HG03064 (cell line): ENCODE measurements at regions not wholly inside any gene's neighbourhood (a gene's known extent, or its start where the extent isn't known, plus 50 kb on each side); places are given as distances from the start of the nearest gene placed in this dataset.

Experiments used
- ATAC-seq: cut with Tn5 transposase; IDR thresholded peaks from one replicate; pipeline ENCODE4 v1.9.1; 2021; ENCODE audit warnings: low read depth; ENCODE audit not compliant: unreplicated experiment

DNA sequence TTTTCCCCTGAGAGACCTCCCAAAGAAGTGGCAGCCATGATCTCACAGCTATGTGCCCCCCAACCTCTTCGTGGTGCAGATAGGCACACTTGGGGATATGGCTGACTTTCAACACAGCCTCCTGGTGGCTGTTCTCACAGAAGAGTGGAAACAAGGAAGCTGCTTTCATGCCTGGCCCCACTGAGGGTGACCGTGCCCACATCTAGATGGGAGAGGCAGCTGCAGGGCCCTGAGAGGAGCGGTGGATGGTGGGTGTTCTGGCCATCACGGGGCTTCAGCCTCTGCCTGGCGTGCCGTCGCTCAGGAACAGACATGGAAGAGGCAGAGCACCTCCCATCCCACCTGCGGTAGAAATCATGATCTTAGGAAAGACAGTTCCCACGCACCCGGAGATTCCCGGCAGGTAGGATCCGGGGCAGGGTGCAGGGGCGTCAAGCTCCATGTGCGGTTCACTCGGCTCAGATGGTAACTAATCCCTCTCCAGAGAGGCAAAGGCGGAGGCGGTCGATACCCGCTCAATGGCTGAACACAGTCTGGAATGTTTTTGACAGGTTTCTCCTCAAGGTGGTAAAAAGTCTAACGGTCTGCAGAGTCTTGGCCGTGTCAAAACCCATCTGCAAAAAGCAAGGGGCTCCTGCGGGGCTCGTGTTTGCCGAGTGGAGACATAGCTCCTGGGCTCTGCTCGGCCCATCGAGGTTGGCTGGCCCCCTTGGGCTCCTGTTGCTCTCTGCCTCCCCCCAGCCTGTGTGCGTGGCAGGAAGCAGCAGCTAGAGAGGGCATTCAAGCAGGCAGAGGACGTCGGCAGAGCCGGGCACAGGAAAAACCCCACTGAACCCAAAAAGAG lies 225.2 kb upstream of the RTL1 start:
- no peak for ATAC-seq

- no peak for ATAC-seq
Measured at GRCh38 chr14:101129521-101130167, 226.1 kb upstream of the RTL1 start.

DNA sequence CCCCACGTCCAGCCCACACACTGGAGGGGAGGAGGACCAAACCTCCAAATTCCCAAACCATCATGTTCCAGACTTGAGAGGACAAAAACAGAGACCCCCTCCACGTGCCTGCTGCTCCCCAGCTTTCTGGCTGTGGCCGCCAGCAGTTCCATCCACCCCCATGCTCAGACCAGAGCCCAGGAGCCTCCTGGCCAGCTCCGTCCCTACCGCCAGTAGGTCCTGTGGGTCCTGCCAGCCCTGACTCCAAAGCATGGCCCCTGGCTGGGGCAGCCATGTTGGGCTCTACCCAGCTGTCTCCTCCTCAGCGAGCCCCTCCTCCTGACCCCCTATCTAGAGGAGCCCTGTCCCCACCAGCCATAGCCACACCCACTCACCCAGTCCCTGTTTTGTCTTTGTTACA lies 227.3 kb upstream of the RTL1 start:
- no peak for ATAC-seq

DNA sequence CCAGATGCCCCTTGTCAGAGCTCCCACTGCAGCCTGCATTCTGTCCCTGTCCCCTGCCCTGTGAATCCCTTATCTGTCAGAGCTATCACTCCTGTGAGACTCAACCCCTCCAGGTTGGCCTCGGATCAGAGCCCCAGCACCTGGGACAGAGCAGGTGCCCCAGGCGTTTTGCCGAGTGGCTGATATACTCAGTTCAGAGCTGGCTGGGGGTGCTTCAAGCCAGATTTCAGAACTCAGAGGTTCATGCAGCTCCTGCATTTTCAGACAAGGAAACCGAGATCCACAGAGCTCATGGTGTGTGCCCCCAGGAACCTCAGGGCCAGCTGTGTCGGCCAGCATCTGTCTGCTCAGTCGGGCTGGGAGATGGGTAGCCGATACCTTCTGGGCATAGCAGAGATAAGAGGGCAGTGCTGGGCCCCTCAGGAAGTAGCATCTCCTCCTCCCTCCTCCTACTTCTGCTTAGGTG lies 228.0 kb upstream of the RTL1 start:
- ATAC-seq = no peak

DNA sequence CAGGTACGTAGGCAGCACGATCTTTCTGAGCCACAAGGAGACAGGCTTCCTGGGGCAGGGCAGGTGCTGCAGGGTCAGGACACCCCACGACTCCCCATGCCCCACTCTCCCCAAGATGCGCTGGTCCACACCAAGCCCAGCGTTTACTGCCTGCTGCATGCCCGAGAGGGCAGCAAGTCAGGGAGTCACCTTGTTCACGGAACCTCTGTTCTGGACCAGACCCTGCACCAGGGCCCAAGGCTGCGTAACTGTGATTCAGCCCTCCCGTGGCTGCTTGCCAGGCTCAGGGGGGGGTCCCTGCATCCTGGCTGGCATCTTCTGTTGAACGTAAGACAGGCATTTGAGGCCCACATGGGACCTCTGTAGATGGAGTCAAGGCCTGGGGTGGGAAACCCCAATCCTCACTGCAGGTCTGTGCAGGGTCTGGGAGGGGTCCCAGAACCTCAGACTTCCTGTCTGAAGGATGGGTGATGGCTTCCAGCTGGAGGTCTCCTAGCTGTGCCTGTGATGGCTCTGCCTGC lies 228.6 kb upstream of the RTL1 start:
- ATAC-seq = no peak

DNA sequence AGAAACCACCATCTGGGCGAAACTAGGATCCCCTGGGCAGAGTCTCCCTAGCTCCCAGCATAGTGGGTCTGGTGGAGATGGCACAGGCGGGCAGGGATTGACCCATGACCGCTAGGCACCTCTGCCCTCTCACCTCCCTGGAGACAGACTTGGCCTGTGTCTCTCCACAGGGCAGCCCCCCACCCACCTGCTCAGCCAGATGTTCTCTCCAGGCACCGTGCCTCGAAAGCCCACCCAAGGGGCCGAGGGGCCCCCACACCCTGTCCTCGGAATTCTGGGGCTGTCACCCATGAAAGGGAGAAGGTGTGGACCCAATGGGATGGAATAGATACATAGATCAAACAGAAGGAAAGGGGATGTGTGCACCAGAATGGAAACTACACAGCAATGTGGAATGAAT lies 229.1 kb upstream of the RTL1 start:
- no peak for ATAC-seq

- no peak for ATAC-seq
Measured at GRCh38 chr14:101133068-101133467, 229.5 kb upstream of the RTL1 start.

- no peak for ATAC-seq
Measured at GRCh38 chr14:101134161-101134631, 230.7 kb upstream of the RTL1 start.

GRCh38 chr14:101134851-101135433 lies 231.4 kb upstream of the RTL1 start:
- no peak for ATAC-seq

DNA sequence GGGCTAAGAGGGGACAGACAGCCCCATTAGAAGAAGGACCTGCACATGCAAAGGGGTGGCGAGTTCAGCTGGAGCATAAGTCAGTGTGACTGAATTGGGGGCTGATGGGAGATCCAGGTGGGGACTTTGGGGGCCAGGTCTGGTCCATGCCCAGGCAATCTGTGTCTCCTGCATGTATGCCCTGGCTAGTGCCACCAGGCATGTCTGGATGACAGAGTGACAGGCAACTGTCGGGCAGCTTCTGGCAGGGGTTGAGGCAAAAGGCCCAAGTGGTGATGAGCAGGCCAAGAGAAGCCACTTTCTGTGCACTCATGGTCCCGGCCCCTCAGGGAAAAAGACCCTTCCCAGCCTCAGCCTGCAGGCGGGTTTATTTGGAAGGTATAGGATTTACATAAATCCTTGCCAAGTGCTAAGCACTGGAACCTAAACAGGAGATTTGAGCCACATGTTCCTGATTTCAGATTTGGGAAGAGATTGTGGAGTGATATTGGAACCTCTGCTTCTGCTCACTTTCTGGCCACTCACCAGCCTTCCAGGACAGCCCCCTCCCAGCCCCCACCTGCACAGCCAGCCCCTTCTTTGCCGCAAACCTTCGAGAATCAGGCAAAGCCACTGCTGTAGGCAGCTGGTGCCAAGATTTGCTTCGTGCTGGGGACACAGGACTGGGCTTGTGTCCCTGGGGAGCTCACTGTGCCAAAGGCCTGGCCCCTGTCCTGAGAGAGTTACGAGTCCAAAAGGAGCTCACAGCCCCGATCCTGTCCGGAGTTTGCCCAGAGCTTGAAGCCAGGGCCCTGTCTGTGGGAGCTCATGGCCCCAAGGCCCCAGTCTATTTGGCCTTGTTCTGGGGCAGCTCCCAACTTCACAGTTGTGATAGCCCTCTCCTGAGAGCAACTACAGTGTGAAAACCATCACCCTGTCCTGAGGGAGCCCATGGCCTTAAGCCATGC lies 232.5 kb upstream of the RTL1 start:
- ATAC-seq = no peak

DNA sequence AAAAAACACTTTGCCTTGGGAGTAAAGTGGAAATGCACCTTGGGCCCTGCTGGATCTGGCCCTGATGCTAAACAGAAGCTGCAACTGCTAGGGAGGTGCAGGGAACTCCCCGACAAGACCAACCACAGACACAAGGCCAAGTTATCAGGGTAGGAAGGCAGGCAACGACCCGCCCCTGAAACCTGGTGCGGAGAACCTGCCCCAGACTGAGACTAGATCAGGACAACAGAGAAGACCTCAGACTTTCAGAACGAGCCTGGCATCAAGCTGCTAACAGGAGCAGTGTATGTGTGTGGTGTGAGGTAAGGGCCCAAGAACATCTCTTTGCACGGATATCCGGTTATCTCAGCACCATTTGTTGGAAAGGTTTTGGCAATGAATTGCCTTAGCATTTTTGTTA lies 233.7 kb upstream of the RTL1 start:
- no peak for ATAC-seq

DNA sequence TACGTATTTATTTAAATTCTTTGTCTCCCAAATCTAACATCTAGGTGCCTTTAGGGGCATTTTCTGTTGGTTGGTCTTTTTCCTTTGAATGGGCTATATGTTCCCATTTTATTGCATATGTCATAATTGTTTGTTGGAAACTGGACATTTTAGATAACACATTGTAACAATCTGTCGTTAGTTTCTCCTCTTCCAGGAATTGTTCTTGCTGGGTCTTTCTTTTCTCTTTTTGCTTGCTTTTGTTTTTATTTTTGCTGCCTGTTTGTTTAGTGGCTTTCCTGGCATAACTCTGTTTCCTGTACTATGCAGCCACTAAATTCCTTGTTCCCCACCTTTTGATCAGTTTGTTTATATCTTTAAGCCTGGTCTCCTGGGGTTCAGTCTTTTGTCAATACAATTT lies 244.3 kb upstream of the RTL1 start:
- ATAC-seq = no peak

DNA sequence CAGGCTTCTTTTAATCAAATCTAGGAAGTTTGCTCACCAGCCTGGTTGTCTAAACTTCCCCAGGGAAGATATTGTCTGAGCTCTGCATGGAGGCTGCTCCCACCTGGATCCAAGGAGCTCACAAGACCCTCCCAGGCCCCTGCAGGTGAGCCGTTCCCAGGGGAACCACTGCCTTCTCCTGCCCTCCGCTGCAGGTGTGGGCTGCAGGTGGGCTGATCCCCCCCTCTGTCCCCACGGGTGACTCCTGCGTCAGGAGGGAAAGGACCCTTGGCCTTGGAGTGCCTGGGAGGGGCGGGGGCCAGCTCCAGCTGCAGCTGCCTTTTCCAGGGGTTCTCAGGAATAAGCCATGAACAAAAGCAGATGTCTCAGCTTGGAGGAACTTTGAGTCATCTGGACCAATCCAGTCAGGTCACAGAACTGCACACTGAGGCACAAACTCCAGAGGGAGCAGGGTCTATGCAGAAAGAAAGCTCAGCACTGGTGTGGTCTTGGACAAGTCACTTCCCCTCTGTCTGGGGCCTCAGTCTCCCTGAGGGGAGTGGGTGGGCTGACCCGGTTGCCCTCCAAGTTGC lies 246.6 kb upstream of the RTL1 start:
- no peak for ATAC-seq

DNA sequence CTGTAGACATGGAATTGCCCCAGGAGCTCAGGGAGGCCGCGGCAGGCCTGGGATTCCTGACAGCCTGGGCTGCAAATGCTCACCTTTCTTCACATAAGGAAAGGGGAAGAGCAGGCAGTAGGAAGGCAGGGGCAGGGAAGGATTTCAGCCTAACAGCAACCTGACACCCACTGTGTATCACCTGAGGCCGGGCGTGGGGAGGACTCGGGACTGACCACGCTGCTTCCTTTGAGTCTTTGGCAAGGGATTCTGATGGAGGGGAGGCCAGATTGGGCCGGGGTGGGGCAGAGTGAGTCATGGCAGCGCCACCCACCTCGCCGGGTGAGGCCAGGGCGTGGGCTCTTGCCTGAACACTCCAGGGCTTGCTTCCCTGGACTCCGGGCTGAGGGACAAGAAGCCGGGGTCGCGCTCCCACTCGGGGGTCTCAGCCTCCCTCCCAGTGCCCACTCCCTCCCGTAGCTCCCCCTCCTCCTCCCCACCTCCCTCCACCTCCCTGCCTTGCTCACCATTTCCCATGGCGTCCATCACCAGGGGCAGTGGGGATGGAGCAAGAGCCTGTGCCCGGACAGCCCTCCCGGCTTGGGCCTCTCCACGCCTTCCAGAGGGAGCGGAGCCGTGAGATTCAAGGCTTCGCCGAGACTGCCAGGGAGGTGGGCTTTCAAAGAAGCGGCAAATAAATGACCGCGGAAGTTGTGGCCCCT lies 247.9 kb upstream of the RTL1 start:
- no peak for ATAC-seq

DNA sequence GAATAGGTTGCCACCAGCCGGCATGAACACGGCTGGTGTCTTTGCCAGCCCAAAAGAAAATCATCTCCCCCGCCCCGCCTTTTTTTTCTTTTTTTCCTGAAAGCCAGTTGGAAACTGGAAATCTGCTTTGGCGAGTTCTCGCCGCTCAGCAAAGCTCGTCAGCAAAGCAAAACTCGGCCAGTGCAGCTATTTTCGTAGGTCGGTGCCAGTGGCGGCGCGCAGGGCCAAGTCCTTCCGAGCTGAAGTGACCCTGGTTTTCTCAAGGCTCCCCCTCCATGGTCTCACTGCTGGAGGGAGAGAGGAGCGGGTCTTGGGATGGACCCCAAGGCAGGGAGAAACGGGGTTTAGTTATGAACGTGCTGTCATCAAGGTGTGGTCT lies 248.4 kb upstream of the RTL1 start:
- no peak for ATAC-seq

- no peak for ATAC-seq
Measured at GRCh38 chr14:101152855-101153254, 249.3 kb upstream of the RTL1 start.

GRCh38 chr14:101153691-101154090 lies 250.2 kb upstream of the RTL1 start:
- ATAC-seq = no peak

GRCh38 chr14:101155575-101155974 lies 252.1 kb upstream of the RTL1 start:
- no peak for ATAC-seq

DNA sequence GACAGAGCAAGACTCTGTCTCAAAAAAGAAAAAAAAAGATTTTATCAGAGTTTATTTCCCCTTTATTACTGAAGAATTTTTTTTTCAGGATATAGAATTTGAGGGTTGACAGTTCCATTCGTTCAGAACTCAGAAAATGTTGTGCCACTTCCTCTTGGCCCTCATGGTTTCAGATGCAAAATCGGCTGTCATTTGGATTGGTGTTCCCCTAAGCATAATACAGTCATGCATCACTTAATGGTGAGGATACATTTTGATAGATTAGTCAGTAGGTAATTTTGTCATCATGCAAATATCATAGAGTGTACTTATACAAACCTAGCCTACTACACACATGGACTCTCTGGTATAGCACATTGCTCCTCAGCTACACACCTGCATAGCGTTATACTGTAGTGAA lies 263.9 kb upstream of the RTL1 start:
- no peak for ATAC-seq
